ENCODE measurements at regions not wholly inside any gene's neighbourhood (a gene's known extent, or its start where the extent isn't known, plus 50 kb on each side); places are given as distances from the start of the nearest gene placed in this dataset.

- POLR2A ChIA-PET = no interaction called here
- DNase-seq = no peak
- Histone ChIP-seq H3K27me3 (replicated peaks in 2 of 5; ENCODE audit: control insufficient read depth in 4 of 5, insufficient read depth in 5 of 5, low read length in 4 of 5) (peaks cover 0 to 4% (median 2%) of the 10 kb centered on the region in 5 experiments), H3K4me3 (ENCODE audit: control insufficient read depth in 1 of 7, extremely low read depth in 1 of 7, insufficient read depth in 4 of 7, low read depth in 2 of 7, low read length in 6 of 7) (no peak overlapping the region), H3K36me3 (ENCODE audit: control insufficient read depth in 4 of 4, insufficient read depth in 4 of 4, low read length in 3 of 4) (no peaks in the 10 kb centered on the region), H3K27ac (ENCODE audit: insufficient read depth in 1 of 2, low read depth in 1 of 2, low read length in 2 of 2, poor library complexity in 1 of 2, severe bottlenecking in 2 of 2) (no peak overlapping the region), H3K4me1 (ENCODE audit: control extremely low read depth in 1 of 4, control insufficient read depth in 4 of 4, insufficient read depth in 4 of 4, low read length in 3 of 4) (no peaks in the 10 kb centered on the region), H3K9me3 (ENCODE audit: control extremely low read depth in 1 of 5, control insufficient read depth in 4 of 5, insufficient read depth in 2 of 5, low read depth in 1 of 5, low read length in 4 of 5) (no peaks in the 10 kb centered on the region)
- WGBS (ENCODE audit: insufficient coverage) = 89% methylated on average over 2 of the region's 2 CpGs
- CTCF ChIA-PET = no interaction called here
Measured at GRCh38 chrX:16300831-16301230, 133.6 kb downstream of the MAGEB17 start.

DNA sequence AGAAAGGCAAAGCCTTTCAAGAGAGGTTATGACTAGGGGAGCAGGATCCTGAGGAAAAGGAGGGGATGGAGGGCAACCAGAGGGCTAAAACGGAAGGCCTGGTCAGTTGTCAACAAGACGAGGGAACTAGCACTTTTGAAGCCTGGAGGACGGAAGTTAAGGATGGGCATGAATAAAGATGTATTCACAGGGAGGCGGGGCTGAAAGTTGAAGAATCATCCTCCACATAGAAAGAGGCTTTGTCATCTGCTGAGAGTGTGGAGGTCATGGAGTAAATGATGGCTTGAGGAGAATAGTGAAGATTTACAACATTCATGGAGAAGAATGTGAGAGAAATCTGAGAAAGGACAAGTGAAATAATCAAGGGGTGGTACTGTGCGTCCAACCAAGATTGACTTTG lies 137.5 kb downstream of the MAGEB17 start:
- ChIA-PET CTCF (no interaction called here), POLR2A (no interaction called here)
- WGBS (ENCODE audit: insufficient coverage) = 90% methylated on average over 2 of the region's 5 CpGs
- H3K4me1 ChIP-seq (ENCODE audit: control extremely low read depth in 1 of 4, control insufficient read depth in 4 of 4, insufficient read depth in 4 of 4, low read length in 3 of 4) = no peaks in the 10 kb centered on the region
- H3K36me3 ChIP-seq (ENCODE audit: control insufficient read depth in 4 of 4, insufficient read depth in 4 of 4, low read length in 3 of 4) = no peaks in the 10 kb centered on the region
- no peaks in the 10 kb centered on the region for H3K9me3 ChIP-seq (ENCODE audit: control extremely low read depth in 1 of 5, control insufficient read depth in 4 of 5, insufficient read depth in 2 of 5, low read depth in 1 of 5, low read length in 4 of 5)
- peaks cover 0 to 4% (median 0%) of the 10 kb centered on the region in 5 experiments for H3K27me3 ChIP-seq (replicated peaks in 2 of 5; ENCODE audit: control insufficient read depth in 4 of 5, insufficient read depth in 5 of 5, low read length in 4 of 5)
- no peak for DNase-seq
- H3K4me3 ChIP-seq (ENCODE audit: control insufficient read depth in 1 of 7, extremely low read depth in 1 of 7, insufficient read depth in 4 of 7, low read depth in 2 of 7, low read length in 6 of 7) = no peak overlapping the region
- H3K27ac ChIP-seq (ENCODE audit: insufficient read depth in 1 of 2, low read depth in 1 of 2, low read length in 2 of 2, poor library complexity in 1 of 2, severe bottlenecking in 2 of 2) = no peak overlapping the region

DNA sequence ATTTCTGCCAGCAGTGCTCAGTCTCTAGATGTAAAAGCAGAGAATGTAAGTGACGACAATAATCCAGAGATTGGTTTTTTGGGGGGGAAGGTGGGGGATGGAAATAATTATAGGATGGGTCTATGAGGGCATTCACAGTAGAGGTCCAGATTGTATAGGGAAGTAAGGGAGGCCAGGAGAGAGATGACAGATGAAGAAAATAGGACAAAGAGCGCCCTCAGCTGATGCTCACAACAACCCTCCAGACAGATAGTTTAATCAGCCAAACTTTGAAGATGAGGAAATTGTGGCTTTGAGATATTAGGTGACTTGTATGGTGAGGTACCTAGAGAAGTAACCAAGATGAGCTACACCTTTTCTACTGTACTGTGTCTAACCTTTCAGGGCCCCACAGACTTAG lies 137.9 kb downstream of the MAGEB17 start:
- Histone ChIP-seq H3K9me3 (ENCODE audit: control extremely low read depth in 1 of 5, control insufficient read depth in 4 of 5, insufficient read depth in 2 of 5, low read depth in 1 of 5, low read length in 4 of 5) (no peaks in the 10 kb centered on the region), H3K36me3 (ENCODE audit: control insufficient read depth in 4 of 4, insufficient read depth in 4 of 4, low read length in 3 of 4) (no peaks in the 10 kb centered on the region), H3K4me3 (ENCODE audit: control insufficient read depth in 1 of 7, extremely low read depth in 1 of 7, insufficient read depth in 4 of 7, low read depth in 2 of 7, low read length in 6 of 7) (no peak overlapping the region), H3K27me3 (replicated peaks in 2 of 5; ENCODE audit: control insufficient read depth in 4 of 5, insufficient read depth in 5 of 5, low read length in 4 of 5) (peaks cover 0 to 4% (median 0%) of the 10 kb centered on the region in 5 experiments), H3K27ac (ENCODE audit: insufficient read depth in 1 of 2, low read depth in 1 of 2, low read length in 2 of 2, poor library complexity in 1 of 2, severe bottlenecking in 2 of 2) (no peak overlapping the region), H3K4me1 (ENCODE audit: control extremely low read depth in 1 of 4, control insufficient read depth in 4 of 4, insufficient read depth in 4 of 4, low read length in 3 of 4) (no peaks in the 10 kb centered on the region)
- CTCF ChIA-PET = no interaction called here
- POLR2A ChIA-PET = no interaction called here
- 90% methylated on average over 2 of the region's 2 CpGs for WGBS (ENCODE audit: insufficient coverage)
- no peak for DNase-seq

DNA sequence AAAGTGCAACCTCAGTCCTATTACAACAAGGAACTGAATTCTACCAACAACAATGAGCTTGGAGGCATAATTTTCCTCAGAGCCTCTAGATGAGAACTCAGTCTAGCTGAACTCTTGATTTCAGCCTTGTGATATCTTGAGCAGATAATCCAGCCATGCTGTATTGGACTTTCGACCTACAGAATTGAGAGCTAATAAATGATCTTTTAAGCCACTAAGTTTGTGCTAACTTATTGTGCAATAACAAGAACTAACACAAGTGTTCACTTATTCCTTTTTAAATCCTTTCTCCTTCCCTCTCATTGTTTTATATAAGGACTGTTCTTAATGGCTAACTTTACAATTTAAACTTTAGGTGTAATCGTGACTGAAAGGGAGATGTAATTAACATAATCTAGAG lies 140.7 kb downstream of the MAGEB17 start:
- Histone ChIP-seq H3K4me3 (ENCODE audit: control insufficient read depth in 1 of 7, extremely low read depth in 1 of 7, insufficient read depth in 4 of 7, low read depth in 2 of 7, low read length in 6 of 7) (no peak overlapping the region), H3K27ac (ENCODE audit: insufficient read depth in 1 of 2, low read depth in 1 of 2, low read length in 2 of 2, poor library complexity in 1 of 2, severe bottlenecking in 2 of 2) (no peak overlapping the region), H3K4me1 (ENCODE audit: control extremely low read depth in 1 of 4, control insufficient read depth in 4 of 4, insufficient read depth in 4 of 4, low read length in 3 of 4) (no peaks in the 10 kb centered on the region), H3K36me3 (ENCODE audit: control insufficient read depth in 4 of 4, insufficient read depth in 4 of 4, low read length in 3 of 4) (no peaks in the 10 kb centered on the region), H3K9me3 (ENCODE audit: control extremely low read depth in 1 of 5, control insufficient read depth in 4 of 5, insufficient read depth in 2 of 5, low read depth in 1 of 5, low read length in 4 of 5) (no peaks in the 10 kb centered on the region), H3K27me3 (replicated peaks in 2 of 5; ENCODE audit: control insufficient read depth in 4 of 5, insufficient read depth in 5 of 5, low read length in 4 of 5) (peaks cover 0 to 5% (median 0%) of the 10 kb centered on the region in 5 experiments)
- CTCF ChIA-PET = interaction anchor here (1.3 kb wide), 1 partner anchor 10 kb away, joined by 3 read pairs; no protein-coding TSS in a partner anchor
- no peak for DNase-seq
- POLR2A ChIA-PET = no interaction called here
- WGBS (ENCODE audit: insufficient coverage) = 93% methylated on average over 2 of the region's 2 CpGs

GRCh38 chrX:16308773-16309172 lies 141.5 kb downstream of the MAGEB17 start:
- no peaks in the 10 kb centered on the region for H3K4me1 ChIP-seq (ENCODE audit: control extremely low read depth in 1 of 4, control insufficient read depth in 4 of 4, insufficient read depth in 4 of 4, low read length in 3 of 4)
- ChIA-PET POLR2A (no interaction called here), CTCF (no interaction called here)
- no peaks in the 10 kb centered on the region for H3K9me3 ChIP-seq (ENCODE audit: control extremely low read depth in 1 of 5, control insufficient read depth in 4 of 5, insufficient read depth in 2 of 5, low read depth in 1 of 5, low read length in 4 of 5)
- H3K36me3 ChIP-seq (ENCODE audit: control insufficient read depth in 4 of 4, insufficient read depth in 4 of 4, low read length in 3 of 4) = no peaks in the 10 kb centered on the region
- no peak overlapping the region for H3K4me3 ChIP-seq (ENCODE audit: control insufficient read depth in 1 of 7, extremely low read depth in 1 of 7, insufficient read depth in 4 of 7, low read depth in 2 of 7, low read length in 6 of 7)
- H3K27ac ChIP-seq (ENCODE audit: insufficient read depth in 1 of 2, low read depth in 1 of 2, low read length in 2 of 2, poor library complexity in 1 of 2, severe bottlenecking in 2 of 2) = no peak overlapping the region
- no peak for DNase-seq
- peaks cover 0 to 6% (median 0%) of the 10 kb centered on the region in 5 experiments for H3K27me3 ChIP-seq (replicated peaks in 2 of 5; ENCODE audit: control insufficient read depth in 4 of 5, insufficient read depth in 5 of 5, low read length in 4 of 5)
- WGBS (ENCODE audit: insufficient coverage) = 100% methylated on average over 3 of the region's 4 CpGs

GRCh38 chrX:16310326-16310725 lies 143.0 kb downstream of the MAGEB17 start:
- H3K36me3 ChIP-seq (ENCODE audit: control insufficient read depth in 4 of 4, insufficient read depth in 4 of 4, low read length in 3 of 4) = no peaks in the 10 kb centered on the region
- peaks cover 0 to 7% (median 0%) of the 10 kb centered on the region in 5 experiments for H3K27me3 ChIP-seq (replicated peaks in 2 of 5; ENCODE audit: control insufficient read depth in 4 of 5, insufficient read depth in 5 of 5, low read length in 4 of 5)
- H3K9me3 ChIP-seq (ENCODE audit: control extremely low read depth in 1 of 5, control insufficient read depth in 4 of 5, insufficient read depth in 2 of 5, low read depth in 1 of 5, low read length in 4 of 5) = no peaks in the 10 kb centered on the region
- H3K4me1 ChIP-seq (ENCODE audit: control extremely low read depth in 1 of 4, control insufficient read depth in 4 of 4, insufficient read depth in 4 of 4, low read length in 3 of 4) = no peaks in the 10 kb centered on the region
- POLR2A ChIA-PET = interaction anchor here (0.6 kb wide), 1 partner anchor 16 kb away, joined by 5 read pairs; no protein-coding TSS in a partner anchor
- H3K27ac ChIP-seq (ENCODE audit: insufficient read depth in 1 of 2, low read depth in 1 of 2, low read length in 2 of 2, poor library complexity in 1 of 2, severe bottlenecking in 2 of 2) = no peak overlapping the region
- DNase-seq = no peak
- no peak overlapping the region for H3K4me3 ChIP-seq (ENCODE audit: control insufficient read depth in 1 of 7, extremely low read depth in 1 of 7, insufficient read depth in 4 of 7, low read depth in 2 of 7, low read length in 6 of 7)
- no CpG with 5 or more reads among the region's 1 CpG for WGBS (ENCODE audit: insufficient coverage)
- CTCF ChIA-PET = no interaction called here

- ChIA-PET POLR2A (no interaction called here), CTCF (no interaction called here)
- Histone ChIP-seq H3K27me3 (replicated peaks in 2 of 5; ENCODE audit: control insufficient read depth in 4 of 5, insufficient read depth in 5 of 5, low read length in 4 of 5) (peaks cover 0 to 9% (median 0%) of the 10 kb centered on the region in 5 experiments), H3K27ac (ENCODE audit: insufficient read depth in 1 of 2, low read depth in 1 of 2, low read length in 2 of 2, poor library complexity in 1 of 2, severe bottlenecking in 2 of 2) (no peak overlapping the region), H3K4me3 (ENCODE audit: control insufficient read depth in 1 of 7, extremely low read depth in 1 of 7, insufficient read depth in 4 of 7, low read depth in 2 of 7, low read length in 6 of 7) (no peak overlapping the region), H3K4me1 (ENCODE audit: control extremely low read depth in 1 of 4, control insufficient read depth in 4 of 4, insufficient read depth in 4 of 4, low read length in 3 of 4) (no peaks in the 10 kb centered on the region), H3K36me3 (ENCODE audit: control insufficient read depth in 4 of 4, insufficient read depth in 4 of 4, low read length in 3 of 4) (no peaks in the 10 kb centered on the region), H3K9me3 (ENCODE audit: control extremely low read depth in 1 of 5, control insufficient read depth in 4 of 5, insufficient read depth in 2 of 5, low read depth in 1 of 5, low read length in 4 of 5) (no peaks in the 10 kb centered on the region)
- WGBS (ENCODE audit: insufficient coverage) = 88% methylated on average over 2 of the region's 4 CpGs
- no peak for DNase-seq
Measured at GRCh38 chrX:16311671-16312070, 144.4 kb downstream of the MAGEB17 start.

Data from common myeloid progenitor, CD34-positive (primary cell).